GM12878 (cell line): ENCODE measurements at regions not wholly inside any gene's neighbourhood (a gene's known extent, or its start where the extent isn't known, plus 50 kb on each side); places are given as distances from the start of the nearest gene placed in this dataset.

Experiments
- ATAC-seq: fragments of 200-7000 bp; cut with Tn5 transposase; 3 replicates; pipeline ENCODE4 v1.9.1; 2020; ENCODE audit warnings: mild to moderate bottlenecking, moderate library complexity
- BruUV-seq: library from RNA; stranded (reverse); fragments of 400-500 nt; replicated peaks from 2 replicates; lab custom pipeline; 2021; lab: Mats Ljungman, UMichigan
- CTCF ChIA-PET: fragments of 300-600 bp; sonication (Branson Sonifier 250); formaldehyde crosslinking; extraction: SDS; loops from one replicate; lab custom pipeline; 2021; ENCODE audit warnings: inconsistent platforms; lab: Yijun Ruan, JAX
- POLR2A ChIA-PET: fragments of 350-600 bp; formaldehyde crosslinking; extraction: SDS; loops from one replicate; lab custom pipeline; 2021; ENCODE audit warnings: inconsistent platforms; lab: Charles Lee
- RAD21 ChIA-PET: fragments of 300-600 bp; sonication (Branson Sonifier 250); formaldehyde crosslinking; loops from one replicate; lab custom pipeline; 2023; ENCODE audit warnings: antibody characterized with exemption; ENCODE audit not compliant: unreplicated experiment; lab: Charles Lee
- SMC1A ChIA-PET: fragments of 300-600 bp; sonication (Branson Sonifier 250); formaldehyde crosslinking; loops from one replicate; lab custom pipeline; 2023; ENCODE audit not compliant: unreplicated experiment, uncharacterized antibody; lab: Charles Lee
- DNase-seq: peaks from one replicate; pipeline ENCODE4 v3.0.0-alpha.2; 2011; ENCODE audit warnings: low read depth, low spot score
- FAIRE-seq: peaks from 3 replicates; lab custom pipeline; 2011; peaks lifted over from hg19 to GRCh38; lab: Jason Lieb, UNC
- H2AFZ ChIP-seq: 2 replicates; pipeline ENCODE4 v1.6.0; 2011; ENCODE audit warnings: low read depth, low read length, control low read depth; ENCODE audit not compliant: control insufficient read depth
- H3K27ac ChIP-seq: 2 replicates; pipeline ENCODE4 v1.5.1; 2011; ENCODE audit warnings: control low read depth; ENCODE audit not compliant: control insufficient read depth, insufficient read depth
- H3K27me3 ChIP-seq, 2 experiments: replicated peaks in 1 of 2; 2 replicates each; pipeline versions ENCODE4 v1.6.0 to v1.6.1; 2011; ENCODE audit warnings: low read length in 1 of 2; ENCODE audit not compliant: control insufficient read depth in 2 of 2, insufficient read depth in 2 of 2
- H3K36me3 ChIP-seq, 2 experiments: 2 replicates each; pipeline ENCODE4 v1.5.1; 2011; ENCODE audit warnings: low read length in 1 of 2; ENCODE audit not compliant: control insufficient read depth in 2 of 2, insufficient read depth in 2 of 2
- H3K4me1 ChIP-seq: 2 replicates; pipeline ENCODE4 v1.6.1; 2011; ENCODE audit warnings: mild to moderate bottlenecking, low read length, moderate library complexity, mixed read lengths; ENCODE audit not compliant: control insufficient read depth, insufficient read depth
- H3K4me2 ChIP-seq: 2 replicates; pipeline ENCODE4 v1.6.0; 2011; ENCODE audit warnings: control low read depth; ENCODE audit not compliant: control insufficient read depth, insufficient read depth
- H3K4me3 ChIP-seq: fragments of 200-600 bp; sonication (generic); 2 replicates; pipeline ENCODE4 v1.5.1; 2016
- H3K79me2 ChIP-seq: 2 replicates; pipeline ENCODE4 v1.6.0; 2011; ENCODE audit warnings: low read length; ENCODE audit not compliant: control insufficient read depth, insufficient read depth
- H3K9ac ChIP-seq: 2 replicates; pipeline ENCODE4 v1.8.0; 2011; ENCODE audit warnings: low read length, control low read depth, mixed read lengths; ENCODE audit not compliant: control insufficient read depth, insufficient read depth
- H3K9me3 ChIP-seq: replicated peaks from 3 replicates; pipeline ENCODE4 v1.5.1; 2011; ENCODE audit warnings: mild to moderate bottlenecking, low read length; ENCODE audit not compliant: control insufficient read depth, insufficient read depth
- H4K20me1 ChIP-seq: 2 replicates; pipeline ENCODE4 v1.6.0; 2011; ENCODE audit not compliant: control insufficient read depth, insufficient read depth
- NBN ChIP-seq: fragments of 450-650 bp; IDR thresholded peaks from 2 replicates; pipeline ENCODE4 v1.6.1; 2016
- NFXL1 ChIP-seq: fragments of 450-650 bp; IDR thresholded peaks from 2 replicates; pipeline ENCODE4 v1.6.1; 2017; ENCODE audit warnings: antibody characterized with exemption, mild to moderate bottlenecking, borderline replicate concordance
- SREBF1 ChIP-seq: IDR thresholded peaks from 2 replicates; pipeline ENCODE4 v1.6.1; 2012; ENCODE audit warnings: mild to moderate bottlenecking, low read length
- STAT1 ChIP-seq: fragments of 450-650 bp; conservative IDR thresholded peaks from 2 replicates; pipeline ENCODE4 v1.6.1; 2014; ENCODE audit warnings: antibody characterized with exemption, mild to moderate bottlenecking
- WGBS: methylation state at CpG from one replicate; pipeline ENCODE4 v1.1.6; 2016; ENCODE audit warnings: low lambda C conversion rate; ENCODE audit not compliant: insufficient replicate concordance, insufficient coverage; ENCODE audit errors: missing lambda C conversion rate; 5-methylcytosine and 5-hydroxymethylcytosine counted together
- in situ Hi-C: fragments of 300-500 bp; cut with MboI; formaldehyde crosslinking; loops from 9 replicates; pipeline ENCODE4 v1.14.3; 2018; ENCODE audit warnings: mixed read lengths
- intact Hi-C: fragments of 100-400 bp; cut with micrococcal nuclease; formaldehyde crosslinking; loops from one replicate; pipeline ENCODE4 v1.14.2; 2022; ENCODE audit not compliant: unreplicated experiment
- TF ChIP-seq, protein P1 (sequence below): IDR thresholded peaks from 2 replicates; pipeline ENCODE4 v1.6.1; 2011; ENCODE audit warnings: borderline replicate concordance, low read depth, mild to moderate bottlenecking, moderate library complexity, low read length; ENCODE audit not compliant: insufficient read depth, poor library complexity, severe bottlenecking
- TF ChIP-seq, protein P2 (sequence below): fragments of 450-650 bp; formaldehyde crosslinking; IDR thresholded peaks from 2 replicates; pipeline ENCODE4 v1.4.0; 2022; ENCODE audit warnings: mild to moderate bottlenecking, moderate library complexity
- TF ChIP-seq, protein P3 (sequence below): fragments of 450-650 bp; conservative IDR thresholded peaks from 2 replicates; pipeline ENCODE4 v1.6.1; 2017; ENCODE audit warnings: mild to moderate bottlenecking, moderate library complexity
- TF ChIP-seq, protein P4 (sequence below): fragments of 450-650 bp; IDR thresholded peaks from 2 replicates; pipeline ENCODE4 v1.6.1; 2016; ENCODE audit warnings: mild to moderate bottlenecking

DNA sequence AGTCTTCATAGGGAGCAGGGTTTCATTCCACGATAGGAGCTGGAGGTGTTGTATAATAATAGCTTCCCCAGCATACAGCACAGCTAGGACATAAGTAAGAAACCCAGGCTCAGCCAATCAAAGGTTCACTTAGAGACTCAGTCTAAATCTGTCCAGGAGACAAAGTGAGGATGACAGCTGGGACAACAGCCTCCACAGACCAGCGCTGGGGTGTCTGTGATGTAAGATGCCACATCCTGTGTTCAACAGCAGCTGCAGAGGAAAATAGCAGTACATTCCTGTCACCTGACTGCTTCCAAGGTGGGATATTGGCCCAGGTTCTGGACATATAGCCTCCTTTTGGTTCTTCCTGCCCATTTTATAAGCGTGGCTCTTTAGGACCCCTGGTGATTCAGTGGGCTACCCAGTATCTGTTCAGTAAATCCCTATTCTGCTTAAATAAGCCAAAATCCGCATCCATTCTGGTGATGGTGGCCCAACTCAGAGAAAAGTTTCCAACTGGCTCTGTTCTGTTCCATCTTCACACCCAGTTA lies 176.8 kb upstream of the SYT6 start:
- no peak overlapping the region for H2AFZ ChIP-seq
- BruUV-seq = no TSS peak
- no peaks in the 10 kb centered on the region; the same call in 1 of the 2 replicates for H3K4me1 ChIP-seq
- ChIA-PET CTCF (interaction anchor here (0.7 kb wide), 1 partner anchor 352 kb away, joined by 3 read pairs; no protein-coding TSS in a partner anchor), POLR2A (no interaction called here), SMC1A (no interaction called here), RAD21 (no interaction called here)
- in situ Hi-C loops (no loop called here), intact Hi-C loops (no loop called here)
- TF ChIP-seq STAT1 = no peak
- TF ChIP-seq SREBF1 = no peak
- TF ChIP-seq NBN = no peak
- TF ChIP-seq, protein P1, sequence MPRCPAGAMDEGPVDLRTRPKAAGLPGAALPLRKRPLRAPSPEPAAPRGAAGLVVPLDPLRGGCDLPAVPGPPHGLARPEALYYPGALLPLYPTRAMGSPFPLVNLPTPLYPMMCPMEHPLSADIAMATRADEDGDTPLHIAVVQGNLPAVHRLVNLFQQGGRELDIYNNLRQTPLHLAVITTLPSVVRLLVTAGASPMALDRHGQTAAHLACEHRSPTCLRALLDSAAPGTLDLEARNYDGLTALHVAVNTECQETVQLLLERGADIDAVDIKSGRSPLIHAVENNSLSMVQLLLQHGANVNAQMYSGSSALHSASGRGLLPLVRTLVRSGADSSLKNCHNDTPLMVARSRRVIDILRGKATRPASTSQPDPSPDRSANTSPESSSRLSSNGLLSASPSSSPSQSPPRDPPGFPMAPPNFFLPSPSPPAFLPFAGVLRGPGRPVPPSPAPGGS = no peak
- TF ChIP-seq, protein P2, sequence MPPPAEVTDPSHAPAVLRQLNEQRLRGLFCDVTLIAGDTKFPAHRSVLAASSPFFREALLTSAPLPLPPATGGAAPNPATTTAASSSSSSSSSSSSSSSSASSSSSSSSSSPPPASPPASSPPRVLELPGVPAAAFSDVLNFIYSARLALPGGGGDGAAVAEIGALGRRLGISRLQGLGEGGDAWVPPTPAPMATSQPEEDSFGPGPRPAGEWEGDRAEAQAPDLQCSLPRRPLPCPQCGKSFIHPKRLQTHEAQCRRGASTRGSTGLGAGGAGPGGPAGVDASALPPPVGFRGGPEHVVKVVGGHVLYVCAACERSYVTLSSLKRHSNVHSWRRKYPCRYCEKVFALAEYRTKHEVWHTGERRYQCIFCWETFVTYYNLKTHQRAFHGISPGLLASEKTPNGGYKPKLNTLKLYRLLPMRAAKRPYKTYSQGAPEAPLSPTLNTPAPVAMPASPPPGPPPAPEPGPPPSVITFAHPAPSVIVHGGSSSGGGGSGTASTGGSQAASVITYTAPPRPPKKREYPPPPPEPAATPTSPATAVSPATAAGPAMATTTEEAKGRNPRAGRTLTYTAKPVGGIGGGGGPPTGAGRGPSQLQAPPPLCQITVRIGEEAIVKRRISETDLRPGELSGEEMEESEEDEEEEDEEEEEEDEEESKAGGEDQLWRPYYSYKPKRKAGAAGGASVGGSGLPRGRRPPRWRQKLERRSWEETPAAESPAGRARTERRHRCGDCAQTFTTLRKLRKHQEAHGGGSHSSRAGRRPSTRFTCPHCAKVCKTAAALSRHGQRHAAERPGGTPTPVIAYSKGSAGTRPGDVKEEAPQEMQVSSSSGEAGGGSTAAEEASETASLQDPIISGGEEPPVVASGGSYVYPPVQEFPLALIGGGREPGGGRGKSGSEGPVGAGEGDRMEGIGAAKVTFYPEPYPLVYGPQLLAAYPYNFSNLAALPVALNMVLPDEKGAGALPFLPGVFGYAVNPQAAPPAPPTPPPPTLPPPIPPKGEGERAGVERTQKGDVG (CRISPR knock-in tag) = no peak
- TF ChIP-seq, protein P3, sequence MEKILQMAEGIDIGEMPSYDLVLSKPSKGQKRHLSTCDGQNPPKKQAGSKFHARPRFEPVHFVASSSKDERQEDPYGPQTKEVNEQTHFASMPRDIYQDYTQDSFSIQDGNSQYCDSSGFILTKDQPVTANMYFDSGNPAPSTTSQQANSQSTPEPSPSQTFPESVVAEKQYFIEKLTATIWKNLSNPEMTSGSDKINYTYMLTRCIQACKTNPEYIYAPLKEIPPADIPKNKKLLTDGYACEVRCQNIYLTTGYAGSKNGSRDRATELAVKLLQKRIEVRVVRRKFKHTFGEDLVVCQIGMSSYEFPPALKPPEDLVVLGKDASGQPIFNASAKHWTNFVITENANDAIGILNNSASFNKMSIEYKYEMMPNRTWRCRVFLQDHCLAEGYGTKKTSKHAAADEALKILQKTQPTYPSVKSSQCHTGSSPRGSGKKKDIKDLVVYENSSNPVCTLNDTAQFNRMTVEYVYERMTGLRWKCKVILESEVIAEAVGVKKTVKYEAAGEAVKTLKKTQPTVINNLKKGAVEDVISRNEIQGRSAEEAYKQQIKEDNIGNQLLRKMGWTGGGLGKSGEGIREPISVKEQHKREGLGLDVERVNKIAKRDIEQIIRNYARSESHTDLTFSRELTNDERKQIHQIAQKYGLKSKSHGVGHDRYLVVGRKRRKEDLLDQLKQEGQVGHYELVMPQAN = no peak
- no peak for TF ChIP-seq NFXL1
- TF ChIP-seq, protein P4, sequence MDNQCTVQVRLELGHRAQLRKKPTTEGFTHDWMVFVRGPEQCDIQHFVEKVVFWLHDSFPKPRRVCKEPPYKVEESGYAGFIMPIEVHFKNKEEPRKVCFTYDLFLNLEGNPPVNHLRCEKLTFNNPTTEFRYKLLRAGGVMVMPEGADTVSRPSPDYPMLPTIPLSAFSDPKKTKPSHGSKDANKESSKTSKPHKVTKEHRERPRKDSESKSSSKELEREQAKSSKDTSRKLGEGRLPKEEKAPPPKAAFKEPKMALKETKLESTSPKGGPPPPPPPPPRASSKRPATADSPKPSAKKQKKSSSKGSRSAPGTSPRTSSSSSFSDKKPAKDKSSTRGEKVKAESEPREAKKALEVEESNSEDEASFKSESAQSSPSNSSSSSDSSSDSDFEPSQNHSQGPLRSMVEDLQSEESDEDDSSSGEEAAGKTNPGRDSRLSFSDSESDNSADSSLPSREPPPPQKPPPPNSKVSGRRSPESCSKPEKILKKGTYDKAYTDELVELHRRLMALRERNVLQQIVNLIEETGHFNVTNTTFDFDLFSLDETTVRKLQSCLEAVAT = no peak
- H3K79me2 ChIP-seq = no peaks in the 10 kb centered on the region
- H3K27me3 ChIP-seq = no peaks in the 10 kb centered on the region
- H3K4me2 ChIP-seq = no peak overlapping the region
- H3K9me3 ChIP-seq = no peaks in the 10 kb centered on the region
- WGBS = 26% methylated on average over 4 of the region's 4 CpGs
- H3K9ac ChIP-seq = no peak overlapping the region
- H3K4me3 ChIP-seq = no peak overlapping the region
- no peak overlapping the region for H3K27ac ChIP-seq
- H4K20me1 ChIP-seq = no peaks in the 10 kb centered on the region
- ATAC-seq (no peak), FAIRE-seq (no peak), DNase-seq (no peak)
- no peaks in the 10 kb centered on the region for H3K36me3 ChIP-seq
